Choroid plexus epithelial cell (primary cell): ENCODE measurements at regions not wholly inside any gene's neighbourhood (a gene's known extent, or its start where the extent isn't known, plus 50 kb on each side); places are given as distances from the start of the nearest gene placed in this dataset.

Experiments
- DNase-seq: peaks from one replicate; pipeline ENCODE4 v3.0.0-alpha.2; 2010; ENCODE audit warnings: low read depth
- H3K4me3 ChIP-seq: 2 replicates; pipeline ENCODE4 v1.5.1; 2011; ENCODE audit warnings: low read depth, mild to moderate bottlenecking, control low read depth, low read length, moderate library complexity
- CTCF ChIP-seq: conservative IDR thresholded peaks from 2 replicates; pipeline ENCODE4 v1.5.1; 2011; ENCODE audit warnings: low read depth, mild to moderate bottlenecking, control low read depth, inconsistent platforms, low read length, moderate library complexity

GRCh38 chr6:108789475-108789874 is 58.7 kb upstream of the ARMC2 start:
- DNase-seq = no peak
- H3K4me3 ChIP-seq = no peak overlapping the region
- TF ChIP-seq CTCF = no peak

- no peak for DNase-seq
- no peak overlapping the region for H3K4me3 ChIP-seq
- TF ChIP-seq CTCF = no peak
Measured at GRCh38 chr6:108791700-108792099, 56.5 kb upstream of the ARMC2 start.

- no peak overlapping the region for H3K4me3 ChIP-seq
- no peak for TF ChIP-seq CTCF
- DNase-seq = no peak
Measured at GRCh38 chr6:108793516-108794251, 54.5 kb upstream of the ARMC2 start.

- H3K4me3 ChIP-seq = no peak overlapping the region
- no peak for TF ChIP-seq CTCF
- no peak for DNase-seq
Measured at GRCh38 chr6:108795122-108795521, 53.1 kb upstream of the ARMC2 start.

- no peak for TF ChIP-seq CTCF
- H3K4me3 ChIP-seq = no peak overlapping the region
- DNase-seq = no peak
Measured at GRCh38 chr6:108795814-108796213, 52.4 kb upstream of the ARMC2 start.

- no peak overlapping the region for H3K4me3 ChIP-seq
- DNase-seq = no peak
- no peak for TF ChIP-seq CTCF
Measured at GRCh38 chr6:108796875-108797274, 51.3 kb upstream of the ARMC2 start.
